IPS-18a (cell line): ENCODE measurements at regions not wholly inside any gene's neighbourhood (a gene's known extent, or its start where the extent isn't known, plus 50 kb on each side); places are given as distances from the start of the nearest gene placed in this dataset.

Experiments used
- H3K27ac ChIP-seq: one replicate; pipeline ENCODE4 v1.5.1; 2013; ENCODE audit warnings: low read length
- H3K27me3 ChIP-seq: one replicate; pipeline ENCODE4 v1.6.1; 2013; ENCODE audit warnings: mild to moderate bottlenecking, low read length; ENCODE audit not compliant: control insufficient read depth, insufficient read depth
- H3K36me3 ChIP-seq: one replicate; pipeline ENCODE4 v1.6.1; 2013; ENCODE audit warnings: low read depth, low read length; ENCODE audit not compliant: control insufficient read depth
- H3K4me1 ChIP-seq: one replicate; pipeline ENCODE4 v1.6.1; 2013; ENCODE audit warnings: low read depth, low read length; ENCODE audit not compliant: control insufficient read depth
- H3K4me3 ChIP-seq: one replicate; pipeline ENCODE4 v1.5.1; 2013; ENCODE audit warnings: low read length
- H3K9ac ChIP-seq: one replicate; pipeline ENCODE4 v1.6.1; 2013; ENCODE audit warnings: mild to moderate bottlenecking, low read length, moderate library complexity
- H3K9me3 ChIP-seq: one replicate; pipeline ENCODE4 v1.6.1; 2013; ENCODE audit warnings: low read depth, low read length; ENCODE audit not compliant: control insufficient read depth

DNA sequence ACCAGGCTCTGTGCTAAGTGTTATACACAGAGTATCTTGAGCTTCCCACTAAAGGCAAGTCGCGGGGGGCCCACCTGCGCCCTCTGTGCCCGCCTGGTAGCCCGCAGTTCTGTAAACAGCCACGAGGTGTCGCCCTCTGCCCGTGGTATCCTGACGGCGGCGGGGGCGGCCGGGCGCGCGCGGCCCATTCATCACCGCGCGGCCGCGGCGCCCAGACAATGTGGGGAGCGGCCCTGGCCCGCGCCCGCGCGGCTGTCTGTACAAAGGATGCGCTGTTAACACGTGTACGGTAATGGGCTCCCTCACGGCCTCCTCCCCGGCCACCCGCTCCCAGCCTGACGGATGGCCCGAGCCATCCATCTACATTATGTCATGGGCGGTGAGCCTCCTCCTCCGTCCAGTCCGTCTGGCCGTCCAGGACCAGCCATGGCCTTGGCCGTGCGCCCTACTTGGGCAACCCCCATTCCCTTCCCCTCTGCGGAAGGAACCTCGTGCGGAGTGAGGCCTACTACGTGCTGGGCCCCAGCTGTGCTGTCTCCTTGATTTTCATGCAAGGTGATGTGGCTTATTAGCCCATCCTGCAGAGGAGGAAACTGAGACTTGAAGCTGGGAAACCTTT lies 99.4 kb downstream of the MIAT start:
- no peak overlapping the region for H3K9ac ChIP-seq
- H3K27ac ChIP-seq, result no peak overlapping the region
- H3K36me3 ChIP-seq, result no peaks in the 10 kb centered on the region
- peak overlapping the region; percentile 47 for H3K4me3 ChIP-seq
- peaks cover 4% of the 10 kb centered on the region for H3K9me3 ChIP-seq
- H3K4me1 ChIP-seq, result peaks cover 14% of the 10 kb centered on the region
- H3K27me3 ChIP-seq, result no peaks in the 10 kb centered on the region

- Histone ChIP-seq H3K9ac (no peak overlapping the region), H3K4me1 (peaks cover 8% of the 10 kb centered on the region), H3K27ac (no peak overlapping the region), H3K9me3 (peaks cover 4% of the 10 kb centered on the region), H3K27me3 (no peaks in the 10 kb centered on the region), H3K4me3 (no peak overlapping the region), H3K36me3 (no peaks in the 10 kb centered on the region)
These were observed 100.1 kb downstream of the MIAT start for GRCh38 chr22:26757496-26757895.

DNA sequence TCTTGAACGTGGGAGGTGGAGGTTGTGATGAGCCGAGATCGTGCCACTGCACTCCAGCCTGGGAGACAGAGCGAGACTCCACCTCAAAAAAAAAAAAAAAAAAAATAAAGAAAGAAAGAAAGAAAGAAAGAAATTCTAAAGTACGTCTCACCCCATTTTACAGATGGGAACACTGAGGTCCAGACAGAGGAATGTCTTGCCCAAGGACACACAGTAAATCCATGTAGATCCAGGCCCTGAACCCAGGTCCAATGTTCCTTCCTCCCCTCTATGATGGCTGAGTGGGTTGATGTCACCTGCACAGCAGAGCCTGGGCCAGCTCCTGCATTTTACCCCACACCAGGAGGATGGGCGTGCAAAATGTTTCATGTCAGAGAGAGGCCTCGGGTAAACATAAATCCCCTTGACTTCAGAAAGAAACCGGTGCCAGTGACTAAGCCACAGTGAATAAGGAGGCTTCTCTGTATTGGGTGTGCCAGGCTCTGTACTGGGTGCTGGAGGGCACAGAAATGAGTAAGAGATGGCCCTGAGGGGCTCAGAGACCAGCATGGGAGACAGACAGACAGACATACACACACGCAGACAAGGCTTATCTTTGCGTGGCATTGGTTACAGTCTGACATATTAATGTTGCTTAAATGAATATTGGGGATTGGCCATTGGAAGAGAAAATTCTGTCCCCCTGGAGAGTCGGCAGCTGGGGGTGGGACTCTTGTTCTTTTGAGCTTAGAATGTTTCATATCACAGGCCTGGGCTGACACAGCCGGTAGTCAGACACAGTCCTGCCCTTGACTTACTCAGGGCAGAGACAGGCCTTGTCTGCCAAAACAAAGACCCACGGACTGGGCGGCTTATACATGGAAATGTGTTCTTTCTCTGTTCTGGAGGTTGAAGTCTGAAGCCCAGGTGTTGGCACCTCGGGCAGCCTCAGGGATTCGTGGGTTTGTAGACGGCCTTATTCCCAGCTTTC lies 105.4 kb downstream of the MIAT start:
- no peaks in the 10 kb centered on the region for H3K36me3 ChIP-seq
- peaks cover 4% of the 10 kb centered on the region for H3K9me3 ChIP-seq
- H3K27ac ChIP-seq, result no peak overlapping the region
- H3K9ac ChIP-seq, result no peak overlapping the region
- peaks cover 7% of the 10 kb centered on the region for H3K4me1 ChIP-seq
- no peaks in the 10 kb centered on the region for H3K27me3 ChIP-seq
- H3K4me3 ChIP-seq, result no peak overlapping the region

- no peak overlapping the region for H3K27ac ChIP-seq
- H3K36me3 ChIP-seq, result no peaks in the 10 kb centered on the region
- peaks cover 4% of the 10 kb centered on the region for H3K9me3 ChIP-seq
- H3K4me3 ChIP-seq, result no peak overlapping the region
- no peaks in the 10 kb centered on the region for H3K27me3 ChIP-seq
- peaks cover 7% of the 10 kb centered on the region for H3K4me1 ChIP-seq
- no peak overlapping the region for H3K9ac ChIP-seq
These were observed 106.4 kb downstream of the MIAT start for GRCh38 chr22:26763633-26764361.

- Histone ChIP-seq H3K27me3 (no peaks in the 10 kb centered on the region), H3K4me3 (no peak overlapping the region), H3K36me3 (no peaks in the 10 kb centered on the region), H3K27ac (no peak overlapping the region), H3K9ac (no peak overlapping the region), H3K9me3 (peaks cover 4% of the 10 kb centered on the region), H3K4me1 (peaks cover 7% of the 10 kb centered on the region)
These were observed 109.3 kb downstream of the MIAT start for GRCh38 chr22:26766510-26767350.

GRCh38 chr22:26767351-26768155 lies 110.2 kb downstream of the MIAT start:
- H3K4me1 ChIP-seq, result peaks cover 7% of the 10 kb centered on the region
- H3K27ac ChIP-seq, result no peak overlapping the region
- H3K9ac ChIP-seq, result no peak overlapping the region
- H3K4me3 ChIP-seq, result no peak overlapping the region
- H3K9me3 ChIP-seq, result peaks cover 4% of the 10 kb centered on the region
- no peaks in the 10 kb centered on the region for H3K36me3 ChIP-seq
- no peaks in the 10 kb centered on the region for H3K27me3 ChIP-seq

DNA sequence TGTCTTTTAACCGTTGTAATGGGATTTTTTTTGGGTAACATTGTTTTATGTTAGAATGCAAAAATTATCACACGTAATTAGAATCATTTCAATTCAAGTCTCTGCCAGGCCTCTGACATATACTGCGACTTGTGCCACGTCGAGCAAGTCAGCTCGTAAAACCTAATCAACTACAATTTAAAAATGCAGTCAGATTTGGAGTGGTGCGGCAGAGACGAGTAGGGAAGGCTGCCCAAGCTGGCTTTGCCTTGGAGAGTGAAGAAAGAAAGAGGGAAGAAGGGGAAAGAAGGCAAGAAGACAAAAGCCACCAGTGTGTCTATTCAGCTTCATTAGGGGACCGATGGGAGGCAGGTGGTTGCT lies 110.7 kb downstream of the MIAT start:
- peaks cover 4% of the 10 kb centered on the region for H3K9me3 ChIP-seq
- no peaks in the 10 kb centered on the region for H3K27me3 ChIP-seq
- no peak overlapping the region for H3K4me3 ChIP-seq
- no peak overlapping the region for H3K27ac ChIP-seq
- H3K4me1 ChIP-seq, result peaks cover 7% of the 10 kb centered on the region
- no peaks in the 10 kb centered on the region for H3K36me3 ChIP-seq
- no peak overlapping the region for H3K9ac ChIP-seq

GRCh38 chr22:26768952-26769351 lies 111.6 kb downstream of the MIAT start:
- no peak overlapping the region for H3K4me3 ChIP-seq
- peaks cover 3% of the 10 kb centered on the region for H3K4me1 ChIP-seq
- peaks cover 4% of the 10 kb centered on the region for H3K9me3 ChIP-seq
- no peak overlapping the region for H3K27ac ChIP-seq
- no peaks in the 10 kb centered on the region for H3K36me3 ChIP-seq
- H3K27me3 ChIP-seq, result no peaks in the 10 kb centered on the region
- no peak overlapping the region for H3K9ac ChIP-seq

DNA sequence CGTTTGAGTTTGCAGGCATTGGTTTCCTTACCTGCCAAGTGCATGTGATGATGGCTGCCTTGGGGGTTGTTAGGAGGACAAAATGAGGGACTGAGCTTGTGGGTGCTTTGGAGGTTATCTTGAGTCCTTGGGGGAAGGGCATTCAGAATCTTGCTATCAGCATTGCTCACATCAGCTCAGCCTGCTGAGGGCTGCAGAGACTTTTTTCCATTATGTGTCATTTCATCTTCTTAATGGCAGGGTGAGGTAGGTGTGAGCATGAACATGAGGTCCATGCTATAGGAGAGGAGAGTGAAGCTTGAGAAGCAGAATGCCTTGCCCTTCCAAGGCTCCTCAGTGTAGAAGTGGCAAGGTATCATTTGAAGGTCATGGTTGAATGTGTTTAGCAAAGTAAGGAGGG lies 112.3 kb downstream of the MIAT start:
- H3K36me3 ChIP-seq, result no peaks in the 10 kb centered on the region
- H3K27ac ChIP-seq, result no peak overlapping the region
- H3K9me3 ChIP-seq, result peaks cover 4% of the 10 kb centered on the region
- no peaks in the 10 kb centered on the region for H3K4me1 ChIP-seq
- H3K27me3 ChIP-seq, result no peaks in the 10 kb centered on the region
- H3K4me3 ChIP-seq, result no peak overlapping the region
- no peak overlapping the region for H3K9ac ChIP-seq

GRCh38 chr22:26770624-26771023 lies 113.2 kb downstream of the MIAT start:
- H3K4me3 ChIP-seq, result no peak overlapping the region
- no peaks in the 10 kb centered on the region for H3K27me3 ChIP-seq
- peaks cover 4% of the 10 kb centered on the region for H3K9me3 ChIP-seq
- H3K9ac ChIP-seq, result no peak overlapping the region
- no peaks in the 10 kb centered on the region for H3K36me3 ChIP-seq
- H3K4me1 ChIP-seq, result no peaks in the 10 kb centered on the region
- no peak overlapping the region for H3K27ac ChIP-seq
